DOHH2 (cell line): ENCODE measurements at regions not wholly inside any gene's neighbourhood (a gene's known extent, or its start where the extent isn't known, plus 50 kb on each side); places are given as distances from the start of the nearest gene placed in this dataset.

Experiments
- EZH2phosphoT487 ChIP-seq: fragments of 200-600 bp; sonication (generic); IDR thresholded peaks from 2 replicates; pipeline ENCODE4 v1.6.1; 2017; ENCODE audit warnings: borderline replicate concordance, mild to moderate bottlenecking, antibody characterized with exemption, low read length, moderate library complexity, mixed read lengths
- TF ChIP-seq, protein P1 (sequence below): fragments of 200-600 bp; sonication (generic); IDR thresholded peaks from one replicate; pipeline ENCODE4 v1.5.1; 2014; ENCODE audit warnings: antibody characterized with exemption, mild to moderate bottlenecking, low read depth, low read length; ENCODE audit not compliant: poor library complexity, severe bottlenecking

DNA sequence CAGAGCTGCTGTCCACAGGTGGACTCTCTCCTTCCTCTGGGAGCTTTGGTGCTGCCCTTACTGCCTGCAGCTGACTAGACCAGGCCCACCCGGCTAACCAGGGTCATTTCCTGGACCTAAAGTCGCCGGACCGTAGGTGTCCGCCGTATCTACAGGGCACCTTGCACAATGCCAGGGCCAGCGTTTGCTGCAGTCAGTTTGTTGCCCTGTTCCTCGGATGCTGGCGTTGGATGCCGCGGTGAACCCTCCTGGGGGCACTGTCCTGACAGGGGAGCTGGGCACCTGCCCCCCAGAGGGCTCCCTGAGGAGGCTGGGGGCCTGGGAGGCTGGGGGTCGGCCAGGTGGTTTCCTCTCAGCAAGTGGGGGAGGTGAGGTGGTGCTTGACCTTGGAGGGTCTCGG is 96.6 kb downstream of the UNCX start:
- TF ChIP-seq, protein P1, sequence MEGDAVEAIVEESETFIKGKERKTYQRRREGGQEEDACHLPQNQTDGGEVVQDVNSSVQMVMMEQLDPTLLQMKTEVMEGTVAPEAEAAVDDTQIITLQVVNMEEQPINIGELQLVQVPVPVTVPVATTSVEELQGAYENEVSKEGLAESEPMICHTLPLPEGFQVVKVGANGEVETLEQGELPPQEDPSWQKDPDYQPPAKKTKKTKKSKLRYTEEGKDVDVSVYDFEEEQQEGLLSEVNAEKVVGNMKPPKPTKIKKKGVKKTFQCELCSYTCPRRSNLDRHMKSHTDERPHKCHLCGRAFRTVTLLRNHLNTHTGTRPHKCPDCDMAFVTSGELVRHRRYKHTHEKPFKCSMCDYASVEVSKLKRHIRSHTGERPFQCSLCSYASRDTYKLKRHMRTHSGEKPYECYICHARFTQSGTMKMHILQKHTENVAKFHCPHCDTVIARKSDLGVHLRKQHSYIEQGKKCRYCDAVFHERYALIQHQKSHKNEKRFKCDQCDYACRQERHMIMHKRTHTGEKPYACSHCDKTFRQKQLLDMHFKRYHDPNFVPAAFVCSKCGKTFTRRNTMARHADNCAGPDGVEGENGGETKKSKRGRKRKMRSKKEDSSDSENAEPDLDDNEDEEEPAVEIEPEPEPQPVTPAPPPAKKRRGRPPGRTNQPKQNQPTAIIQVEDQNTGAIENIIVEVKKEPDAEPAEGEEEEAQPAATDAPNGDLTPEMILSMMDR = no peak
- TF ChIP-seq EZH2phosphoT487 = no peak
